H1 (cell line): ENCODE measurements at regions not wholly inside any gene's neighbourhood (a gene's known extent, or its start where the extent isn't known, plus 50 kb on each side); places are given as distances from the start of the nearest gene placed in this dataset.

Source experiments
- CTCF ChIA-PET: fragments of 300-600 bp; sonication (Branson Sonifier 250); formaldehyde crosslinking; loops from one replicate; lab custom pipeline; 2021; ENCODE audit not compliant: partially characterized antibody; lab: Charles Lee
- POLR2A ChIA-PET: fragments of 300-600 bp; sonication (Branson Sonifier 250); formaldehyde crosslinking; loops from one replicate; lab custom pipeline; 2021; ENCODE audit warnings: inconsistent platforms; ENCODE audit not compliant: partially characterized antibody; lab: Charles Lee
- DNase-seq, 2 experiments: peaks; one replicate each; pipeline versions ENCODE4 v3.0.0 to v3.0.0-alpha.2; 2010 to 2022; ENCODE audit warnings: low spot score in 2 of 2, low read depth in 1 of 2, mixed read lengths in 1 of 2
- FAIRE-seq: peaks from 2 replicates; lab custom pipeline; 2011; peaks lifted over from hg19 to GRCh38; lab: Jason Lieb, UNC
- H2AFZ ChIP-seq: 2 replicates; pipeline ENCODE4 v1.8.1; 2012; ENCODE audit warnings: low read length, inconsistent platforms
- H2AK5ac ChIP-seq: 2 replicates; pipeline ENCODE4 v1.6.1; 2013; ENCODE audit warnings: low read depth, low read length
- H2BK120ac ChIP-seq: replicated peaks from 2 replicates; pipeline ENCODE3; 2013; ENCODE audit warnings: low read depth, low read length, inconsistent platforms
- H2BK12ac ChIP-seq: 2 replicates; pipeline ENCODE4 v1.6.1; 2013; ENCODE audit warnings: low read depth, low read length
- H2BK15ac ChIP-seq: 2 replicates; pipeline ENCODE4 v1.6.1; 2013; ENCODE audit warnings: low read length
- H2BK20ac ChIP-seq: 2 replicates; pipeline ENCODE4 v1.6.1; 2013; ENCODE audit warnings: low read length
- H2BK5ac ChIP-seq: 2 replicates; pipeline ENCODE4 v1.6.1; 2013; ENCODE audit warnings: low read depth, low read length
- H3K14ac ChIP-seq: 2 replicates; pipeline ENCODE4 v1.6.1; 2013; ENCODE audit warnings: inconsistent platforms; ENCODE audit not compliant: insufficient read length
- H3K18ac ChIP-seq: 2 replicates; pipeline ENCODE4 v1.6.1; 2013; ENCODE audit warnings: low read length; ENCODE audit errors: extremely low read depth
- H3K23ac ChIP-seq: 2 replicates; pipeline ENCODE4 v1.6.1; 2013; ENCODE audit warnings: inconsistent platforms; ENCODE audit not compliant: insufficient read length
- H3K23me2 ChIP-seq: 2 replicates; pipeline ENCODE4 v1.6.1; 2013; ENCODE audit warnings: low read depth, low read length
- H3K27ac ChIP-seq: 2 replicates; pipeline ENCODE4 v1.6.1; 2011; ENCODE audit warnings: low read depth, low read length, inconsistent platforms
- H3K27me3 ChIP-seq, 4 experiments: replicated peaks in 1 of 4; 1 replicate in 1 of 4; 2 replicates in 3 of 4; pipeline versions ENCODE4 v1.6.1 to v1.8.1; 2011 to 2013; ENCODE audit warnings: low read length in 3 of 4, mild to moderate bottlenecking in 3 of 4, inconsistent platforms in 2 of 4, mixed read lengths in 2 of 4, moderate library complexity in 1 of 4; ENCODE audit not compliant: control insufficient read depth in 3 of 4, insufficient read depth in 3 of 4; ENCODE audit errors: extremely low read depth in 1 of 4
- H3K36me3 ChIP-seq, 4 experiments: 2 replicates each; pipeline versions ENCODE4 v1.6.1 to v1.8.1; 2011 to 2013; ENCODE audit warnings: mild to moderate bottlenecking in 4 of 4, low read length in 3 of 4, moderate library complexity in 2 of 4, control low read depth in 1 of 4, inconsistent platforms in 1 of 4; ENCODE audit not compliant: insufficient read depth in 4 of 4, control insufficient read depth in 2 of 4
- H3K4ac ChIP-seq: replicated peaks from 2 replicates; pipeline ENCODE3; 2013; ENCODE audit warnings: low read length, low read depth, mixed read lengths, inconsistent platforms; ENCODE audit not compliant: insufficient read length
- H3K4me1 ChIP-seq, 4 experiments: replicated peaks in 1 of 4; 1 replicate in 1 of 4; 2 replicates in 3 of 4; pipeline versions ENCODE4 v1.6.1 to v1.8.1; 2011 to 2013; ENCODE audit warnings: low read length in 3 of 4, inconsistent platforms in 2 of 4, mixed read lengths in 1 of 4; ENCODE audit not compliant: insufficient read depth in 4 of 4, control insufficient read depth in 3 of 4
- H3K4me2 ChIP-seq, 2 experiments: 2 replicates each; pipeline versions ENCODE4 v1.6.1 to v1.8.1; 2011 to 2013; ENCODE audit warnings: low read depth in 2 of 2, low read length in 2 of 2, control low read depth in 1 of 2, inconsistent platforms in 1 of 2, mild to moderate bottlenecking in 1 of 2; ENCODE audit not compliant: insufficient read depth in 1 of 2
- H3K4me3 ChIP-seq, 4 experiments: fragments of 200-600, 300-600 bp in 1 of 4; sonication (generic), shearing (Covaris generic), sonication (Bioruptor Twin) in 1 of 4; 2 replicates each; pipeline versions ENCODE4 v1.5.1 to v1.8.1; 2011 to 2016; ENCODE audit warnings: low read length in 4 of 4, low read depth in 3 of 4, control low read depth in 2 of 4, inconsistent platforms in 2 of 4, mild to moderate bottlenecking in 2 of 4, mixed read lengths in 1 of 4, moderate library complexity in 1 of 4; ENCODE audit not compliant: insufficient read depth in 2 of 4; ENCODE audit errors: extremely low read depth in 1 of 4
- H3K56ac ChIP-seq: replicated peaks from 2 replicates; pipeline ENCODE3; 2013; ENCODE audit warnings: low read depth, mild to moderate bottlenecking, mixed read lengths, low read length, inconsistent platforms; ENCODE audit not compliant: insufficient read length
- H3K79me1 ChIP-seq: 2 replicates; pipeline ENCODE4 v1.6.1; 2013; ENCODE audit warnings: low read depth, low read length, control low read depth
- H3K79me2 ChIP-seq, 2 experiments: 2 replicates each; pipeline versions ENCODE4 v1.6.1 to v1.8.1; 2012 to 2013; ENCODE audit warnings: low read length in 2 of 2, mild to moderate bottlenecking in 2 of 2, inconsistent platforms in 1 of 2; ENCODE audit not compliant: insufficient read depth in 2 of 2, control insufficient read depth in 1 of 2
- H3K9ac ChIP-seq, 4 experiments: replicated peaks in 1 of 4; 1 replicate in 1 of 4; 2 replicates in 3 of 4; pipeline versions ENCODE4 v1.6.1 to v1.8.1; 2011 to 2013; ENCODE audit warnings: low read depth in 3 of 4, low read length in 3 of 4, control low read depth in 2 of 4, mild to moderate bottlenecking in 2 of 4, moderate library complexity in 2 of 4, inconsistent platforms in 1 of 4; ENCODE audit errors: extremely low read depth in 1 of 4
- H3K9me3 ChIP-seq, 2 experiments: 2 replicates each; pipeline versions ENCODE4 v1.6.1 to v1.8.1; 2012 to 2013; ENCODE audit warnings: mild to moderate bottlenecking in 2 of 2, moderate library complexity in 2 of 2, control low read depth in 1 of 2, inconsistent platforms in 1 of 2, low read depth in 1 of 2, low read length in 1 of 2, mixed read lengths in 1 of 2; ENCODE audit not compliant: insufficient read depth in 2 of 2
- H4K20me1 ChIP-seq, 2 experiments: replicated peaks in 1 of 2; 2 replicates each; pipeline versions ENCODE3 to v1.8.1; 2011 to 2013; ENCODE audit warnings: inconsistent platforms in 2 of 2, low read length in 2 of 2, mild to moderate bottlenecking in 1 of 2; ENCODE audit not compliant: insufficient read depth in 2 of 2, control insufficient read depth in 1 of 2
- H4K5ac ChIP-seq: 2 replicates; pipeline ENCODE4 v1.6.1; 2013; ENCODE audit warnings: low read length, low read depth, mixed read lengths, inconsistent platforms; ENCODE audit not compliant: insufficient read length
- H4K8ac ChIP-seq: 2 replicates; pipeline ENCODE4 v1.8.0; 2013; ENCODE audit warnings: mild to moderate bottlenecking, moderate library complexity, low read length, inconsistent platforms; ENCODE audit not compliant: insufficient read depth; ENCODE audit errors: extremely low read depth
- H4K91ac ChIP-seq: replicated peaks from 2 replicates; pipeline ENCODE3; 2013; ENCODE audit warnings: low read length, mixed read lengths, inconsistent platforms; ENCODE audit not compliant: insufficient read length
- ATF2 ChIP-seq: IDR thresholded peaks from 2 replicates; pipeline ENCODE4 v1.6.1; 2012; ENCODE audit warnings: low read length, inconsistent platforms
- BACH1 ChIP-seq: IDR thresholded peaks from 2 replicates; pipeline ENCODE4 v1.6.1; 2012; ENCODE audit warnings: low read length, improper control_type of control experiment
- BRCA1 ChIP-seq: IDR thresholded peaks from 2 replicates; pipeline ENCODE4 v1.6.1; 2012; ENCODE audit warnings: low read depth, low read length, improper control_type of control experiment
- CHD2 ChIP-seq: IDR thresholded peaks from 2 replicates; pipeline ENCODE4 v1.6.1; 2012; ENCODE audit warnings: low read length, improper control_type of control experiment
- E2F6 ChIP-seq: IDR thresholded peaks from 2 replicates; pipeline ENCODE4 v1.6.1; 2012; ENCODE audit warnings: inconsistent platforms
- NRF1 ChIP-seq: IDR thresholded peaks from 2 replicates; pipeline ENCODE4 v1.6.1; 2011; ENCODE audit warnings: mild to moderate bottlenecking, low read depth, low read length, improper control_type of control experiment
- POLR2AphosphoS5 ChIP-seq: IDR thresholded peaks from 2 replicates; pipeline ENCODE4 v1.6.1; 2011; ENCODE audit warnings: low read depth, low read length
- POU5F1 ChIP-seq: IDR thresholded peaks from 2 replicates; pipeline ENCODE4 v1.6.1; 2011; ENCODE audit warnings: low read depth, mild to moderate bottlenecking, low read length, moderate library complexity
- RFX5 ChIP-seq: IDR thresholded peaks from 2 replicates; pipeline ENCODE4 v1.6.1; 2011; ENCODE audit warnings: low read depth, low read length, improper control_type of control experiment, borderline replicate concordance
- SRF ChIP-seq: IDR thresholded peaks from 2 replicates; pipeline ENCODE4 v1.6.1; 2011; ENCODE audit warnings: mild to moderate bottlenecking, low read depth, low read length, moderate library complexity
- USF2 ChIP-seq: IDR thresholded peaks from 2 replicates; pipeline ENCODE4 v1.6.1; 2011; ENCODE audit warnings: low read length, improper control_type of control experiment
- YY1 ChIP-seq: IDR thresholded peaks from 2 replicates; pipeline ENCODE4 v1.6.1; 2011; ENCODE audit warnings: low read depth, mild to moderate bottlenecking, low read length
- WGBS, 2 experiments: shearing (Covaris generic) in 1 of 2; methylation state at CpG; one replicate each; pipeline versions ENCODE4 v1.1.6 to v1.1.7; 2013 to 2015; ENCODE audit warnings: low lambda C conversion rate in 2 of 2, mixed read lengths in 2 of 2, inconsistent platforms in 1 of 2, low coverage in 1 of 2, missing lambda C conversion rate in 1 of 2; ENCODE audit not compliant: insufficient replicate concordance in 2 of 2, insufficient coverage in 1 of 2, insufficient read length in 1 of 2; ENCODE audit errors: extremely low coverage in 1 of 2, missing lambda C conversion rate in 1 of 2; 5-methylcytosine and 5-hydroxymethylcytosine counted together

GRCh38 chr11:43614214-43614613, 66.3 kb upstream of the HSD17B12 start:
- no peak overlapping the region for H3K4ac ChIP-seq
- no peaks in the 10 kb centered on the region for H3K79me2 ChIP-seq
- CTCF ChIA-PET, result interaction anchor here (2.3 kb wide), 1 partner anchor 12 kb away, joined by 6 read pairs; no protein-coding TSS in a partner anchor
- no peaks in the 10 kb centered on the region for H4K20me1 ChIP-seq
- no peak for DNase-seq
- no peak overlapping the region for H3K4me3 ChIP-seq
- H2BK12ac ChIP-seq, result no peak overlapping the region
- no peak overlapping the region for H2AK5ac ChIP-seq
- no peak for FAIRE-seq
- no peaks in the 10 kb centered on the region for H3K23me2 ChIP-seq
- H3K4me2 ChIP-seq, result no peak overlapping the region
- POLR2A ChIA-PET, result no interaction called here
- H3K14ac ChIP-seq, result no peak overlapping the region
- H4K8ac ChIP-seq, result no peak overlapping the region
- H3K9me3 ChIP-seq, result peaks cover 4 to 5% of the 10 kb centered on the region in 2 experiments; a peak in 3 of 4 replicates
- WGBS, 2 experiments, result 77% methylated on average over 2 of the region's 2 CpGs; no CpG with 5 or more reads in 1 of the 2 experiments
- H3K36me3 ChIP-seq, result no peaks in the 10 kb centered on the region
- H2BK15ac ChIP-seq, result no peak overlapping the region
- no peak overlapping the region for H4K5ac ChIP-seq
- no peak overlapping the region for H3K56ac ChIP-seq
- no peak overlapping the region for H3K18ac ChIP-seq
- H2BK5ac ChIP-seq, result no peak overlapping the region
- no peak overlapping the region for H4K91ac ChIP-seq
- H2BK120ac ChIP-seq, result no peak overlapping the region
- no peak overlapping the region for H3K27ac ChIP-seq
- H3K4me1 ChIP-seq, result no peaks in the 10 kb centered on the region
- H3K9ac ChIP-seq, result no peak overlapping the region
- H2BK20ac ChIP-seq, result no peak overlapping the region
- no peak overlapping the region for H2AFZ ChIP-seq
- no peaks in the 10 kb centered on the region for H3K27me3 ChIP-seq
- no peaks in the 10 kb centered on the region for H3K79me1 ChIP-seq
- no peak overlapping the region for H3K23ac ChIP-seq
- no peak for TF ChIP-seq RFX5
- TF ChIP-seq YY1, result no peak
- TF ChIP-seq NRF1, result no peak
- no peak for TF ChIP-seq BACH1
- no peak for TF ChIP-seq BRCA1
- TF ChIP-seq POU5F1, result no peak
- TF ChIP-seq ATF2, result no peak
- TF ChIP-seq E2F6, result no peak
- TF ChIP-seq USF2, result no peak
- TF ChIP-seq SRF, result no peak
- no peak for TF ChIP-seq CHD2
- no peak for TF ChIP-seq POLR2AphosphoS5
